ENCODE measurements at regions not wholly inside any gene's neighbourhood (a gene's known extent, or its start where the extent isn't known, plus 50 kb on each side); places are given as distances from the start of the nearest gene placed in this dataset.

- no peak for DNase-seq (ENCODE audit: low read depth)
- no peak for TF ChIP-seq CTCF (IDR thresholded peaks at IDR 0.05; ENCODE audit: control insufficient read depth, extremely low read depth, insufficient read depth)
- no peak overlapping the region for H3K4me3 ChIP-seq (ENCODE audit: low read depth, low read length)
Observed at GRCh38 chr2:128473175-128474035, 154.7 kb upstream of the HS6ST1 start.

DNA sequence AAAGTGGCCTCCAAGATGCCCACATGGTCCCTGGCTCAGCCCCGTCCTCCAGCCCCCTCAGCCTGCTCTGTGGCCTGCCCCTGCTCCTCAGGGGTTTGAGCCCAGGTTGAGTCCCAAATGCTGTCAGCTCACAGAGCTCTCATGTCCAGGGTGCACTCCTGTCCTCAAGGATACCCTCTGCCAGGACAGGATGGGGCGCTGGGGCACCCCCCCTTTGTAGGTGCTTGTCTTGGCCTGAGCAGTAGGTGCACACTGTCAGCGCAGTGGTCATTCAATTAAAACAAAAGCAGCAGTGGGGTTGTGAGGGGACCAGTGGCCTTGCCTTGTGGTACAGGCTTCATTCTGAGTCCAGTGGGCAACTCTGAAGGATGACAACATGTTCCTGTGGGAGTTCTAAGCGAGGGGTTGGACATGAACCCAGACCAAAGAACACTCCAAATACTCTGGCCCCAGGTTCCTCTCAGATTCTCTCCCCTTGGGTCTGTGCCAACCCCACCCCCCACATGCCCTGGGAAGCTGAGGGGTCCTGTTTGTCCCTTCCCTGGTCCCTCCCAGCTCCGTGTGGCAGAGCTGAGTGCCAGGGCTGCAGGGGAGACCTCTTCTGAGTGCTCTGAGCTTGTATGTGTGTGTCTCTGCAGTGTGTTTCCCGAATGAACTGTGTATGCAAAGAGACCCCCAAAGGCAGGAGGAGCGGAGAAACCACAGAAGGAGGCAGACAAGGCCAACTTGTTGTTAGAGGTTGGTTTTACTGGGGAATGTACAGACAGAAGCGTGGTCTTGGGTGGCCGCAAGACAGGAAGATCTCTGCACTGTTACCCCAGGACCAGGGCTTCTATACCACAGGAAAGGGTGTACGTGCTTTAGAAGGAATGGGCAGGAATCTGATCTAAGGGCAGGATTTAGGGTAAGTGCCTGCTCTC lies 155.6 kb upstream of the HS6ST1 start:
- DNase-seq (ENCODE audit: low read depth), result no peak
- no peak overlapping the region for H3K4me3 ChIP-seq (ENCODE audit: low read depth, low read length)
- no peak for TF ChIP-seq CTCF (IDR thresholded peaks at IDR 0.05; ENCODE audit: control insufficient read depth, extremely low read depth, insufficient read depth)

- TF ChIP-seq CTCF (IDR thresholded peaks at IDR 0.05; ENCODE audit: control insufficient read depth, extremely low read depth, insufficient read depth), result no peak
- no peak overlapping the region for H3K4me3 ChIP-seq (ENCODE audit: low read depth, low read length)
- no peak for DNase-seq (ENCODE audit: low read depth)
Observed at GRCh38 chr2:128474962-128475361, 156.3 kb upstream of the HS6ST1 start.

DNA sequence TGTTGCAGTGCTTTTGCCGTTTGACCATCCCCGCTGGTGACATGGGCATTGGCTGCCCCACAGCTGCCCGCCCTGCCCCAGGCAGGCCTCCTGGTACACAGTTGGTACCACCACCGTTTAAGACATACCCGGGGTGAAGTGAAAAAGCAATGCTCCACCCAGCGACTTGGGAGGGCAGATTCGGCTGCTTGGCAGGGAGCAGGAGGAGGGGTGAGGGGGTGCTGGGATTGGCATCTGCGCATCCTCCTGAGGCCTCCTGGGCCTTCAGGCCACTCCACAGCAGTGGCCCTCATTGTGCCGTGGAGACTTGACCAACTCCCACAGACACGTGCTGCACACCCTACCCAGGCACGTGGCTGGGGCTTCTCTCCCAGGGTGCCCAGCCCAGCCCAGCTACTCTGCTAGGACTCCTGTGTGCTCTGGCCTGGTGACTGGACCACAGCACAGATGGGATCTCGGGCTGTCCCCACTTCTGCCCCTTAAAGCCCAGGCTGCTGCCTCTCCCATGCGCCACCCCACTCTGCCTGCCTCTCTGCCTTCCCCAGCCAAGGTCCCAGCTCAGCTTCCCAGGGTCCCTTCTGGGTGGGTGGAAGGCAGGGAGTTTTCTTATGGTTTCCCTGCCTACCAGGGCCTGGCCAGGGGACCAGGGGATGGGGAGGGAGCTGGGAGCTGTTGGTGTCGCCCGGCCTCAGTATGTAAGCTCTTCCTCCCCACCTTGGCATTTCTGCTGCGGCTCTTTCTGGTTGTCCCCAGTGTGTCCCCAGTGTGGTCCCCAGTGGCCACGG lies 157.0 kb upstream of the HS6ST1 start:
- H3K4me3 ChIP-seq (ENCODE audit: low read depth, low read length), result no peak overlapping the region
- DNase-seq (ENCODE audit: low read depth), result no peak
- no peak for TF ChIP-seq CTCF (IDR thresholded peaks at IDR 0.05; ENCODE audit: control insufficient read depth, extremely low read depth, insufficient read depth)

GRCh38 chr2:128477026-128477820 lies 158.6 kb upstream of the HS6ST1 start:
- DNase-seq (ENCODE audit: low read depth), result no peak
- H3K4me3 ChIP-seq (ENCODE audit: low read depth, low read length), result no peak overlapping the region
- no peak for TF ChIP-seq CTCF (IDR thresholded peaks at IDR 0.05; ENCODE audit: control insufficient read depth, extremely low read depth, insufficient read depth)

DNA sequence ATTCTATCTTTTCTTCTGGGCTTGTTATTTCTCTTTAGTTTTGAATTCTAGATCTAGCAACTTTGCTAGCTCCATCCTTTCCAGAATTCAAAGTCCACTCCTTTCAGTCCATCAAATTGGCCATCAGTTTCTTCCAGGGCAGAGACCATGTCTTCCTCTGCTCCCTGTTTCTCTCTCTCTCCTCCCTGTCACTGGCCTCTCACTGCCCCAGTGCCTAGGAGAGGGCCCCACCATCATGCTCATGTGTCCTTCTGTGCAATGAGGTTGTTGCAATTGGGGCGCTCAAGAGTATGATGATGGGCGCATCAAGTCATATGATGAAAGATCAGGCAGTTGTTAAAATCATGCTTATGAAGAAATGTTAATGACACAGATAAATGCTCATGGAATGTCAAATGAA lies 159.2 kb upstream of the HS6ST1 start:
- H3K4me3 ChIP-seq (ENCODE audit: low read depth, low read length), result no peak overlapping the region
- no peak for DNase-seq (ENCODE audit: low read depth)
- TF ChIP-seq CTCF (IDR thresholded peaks at IDR 0.05; ENCODE audit: control insufficient read depth, extremely low read depth, insufficient read depth), result no peak

Measured in LNCaP clone FGC (cell line).